Naive B cell (primary cell): ENCODE measurements at regions not wholly inside any gene's neighbourhood (a gene's known extent, or its start where the extent isn't known, plus 50 kb on each side); places are given as distances from the start of the nearest gene placed in this dataset.
"Not testable (repeated sequence)": the region's sequence is repeated elsewhere in the genome, so short reads cannot be mapped to it uniquely, and the experiment has no call there.

Source experiments
- ATAC-seq, 2 donors: fragments of 150-1000 bp; cut with Tn5 transposase; 2 replicates each; pipeline ENCODE4 v1.10.0; 2021; ENCODE audit warnings: low read depth in 2 of 2, mild to moderate bottlenecking in 2 of 2, moderate library complexity in 2 of 2
- DNase-seq: peaks from one replicate; pipeline ENCODE4 v3.0.0; 2022
- H3K27ac Mint-ChIP-seq, 6 donors: one replicate each; pipeline ENCODE4 v1.8.0; 2020 to 2022; ENCODE audit warnings: mild to moderate bottlenecking in 6 of 6, mixed read lengths in 6 of 6, moderate library complexity in 5 of 6, inconsistent platforms in 2 of 6
- H3K27me3 Mint-ChIP-seq, 3 donors: one replicate each; pipeline ENCODE4 v1.8.0; 2021 to 2022; ENCODE audit warnings: mixed read lengths in 3 of 3, mild to moderate bottlenecking in 1 of 3
- H3K36me3 Mint-ChIP-seq, 2 donors: one replicate each; pipeline ENCODE4 v1.8.0; 2020 to 2022; ENCODE audit warnings: mixed read lengths in 2 of 2, inconsistent platforms in 1 of 2, mild to moderate bottlenecking in 1 of 2
- H3K4me1 Mint-ChIP-seq, 3 donors: one replicate each; pipeline ENCODE4 v1.8.0; 2020 to 2022; ENCODE audit warnings: mixed read lengths in 3 of 3, inconsistent platforms in 1 of 3, mild to moderate bottlenecking in 1 of 3, moderate library complexity in 1 of 3
- H3K4me3 Mint-ChIP-seq, 8 donors: one replicate each; pipeline ENCODE4 v1.8.0; 2020 to 2022; ENCODE audit warnings: mild to moderate bottlenecking in 8 of 8, mixed read lengths in 8 of 8, moderate library complexity in 8 of 8, inconsistent platforms in 2 of 8
- H3K9me3 Mint-ChIP-seq, 7 donors: one replicate each; pipeline ENCODE4 v1.8.0; 2020 to 2022; ENCODE audit warnings: mixed read lengths in 7 of 7, mild to moderate bottlenecking in 5 of 7, inconsistent platforms in 2 of 7, moderate library complexity in 1 of 7

DNA sequence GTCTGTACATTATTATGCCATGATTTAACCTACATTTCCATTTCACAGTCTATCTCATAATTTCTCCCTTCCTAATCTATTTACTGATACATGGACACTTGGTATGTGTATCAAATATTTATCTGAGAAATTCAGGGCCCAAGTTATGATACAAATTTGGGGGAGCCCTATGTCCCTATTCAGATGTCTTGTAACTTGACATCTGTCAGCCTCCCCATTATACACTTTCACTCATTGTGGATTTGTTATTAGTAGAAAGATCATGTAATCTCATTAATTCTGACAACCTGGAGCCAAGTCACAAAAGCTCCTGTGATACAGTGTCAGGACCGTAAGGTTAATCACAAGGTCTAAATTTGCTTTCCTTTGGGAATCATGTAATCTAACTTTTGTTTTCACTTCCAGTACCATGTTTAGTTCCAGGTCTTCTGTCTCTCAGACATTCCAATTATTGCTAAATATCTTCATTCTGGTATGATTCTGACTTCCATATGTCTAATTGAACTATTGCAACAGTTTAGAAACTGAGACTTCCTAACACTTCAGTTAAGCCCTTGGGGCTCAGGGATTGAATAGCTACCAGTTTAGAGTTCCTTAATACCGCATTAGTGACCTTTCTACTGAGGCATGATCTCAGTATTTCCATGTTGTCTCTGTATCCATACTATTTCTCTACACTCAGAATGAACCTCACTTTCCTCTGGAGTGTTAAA lies 182.9 kb upstream of the NUDT12 start:
- Mint-ChIP-seq H3K27me3 (no peaks in the 10 kb centered on the region), H3K9me3 (peaks cover 0 to 3% (median 0%) of the 10 kb centered on the region in 7 donors), H3K27ac (no peak overlapping the region), H3K4me3 (no peak overlapping the region), H3K4me1 (no peaks in the 10 kb centered on the region), H3K36me3 (no peaks in the 10 kb centered on the region)
- ATAC-seq (no peak), DNase-seq (no peak)

DNA sequence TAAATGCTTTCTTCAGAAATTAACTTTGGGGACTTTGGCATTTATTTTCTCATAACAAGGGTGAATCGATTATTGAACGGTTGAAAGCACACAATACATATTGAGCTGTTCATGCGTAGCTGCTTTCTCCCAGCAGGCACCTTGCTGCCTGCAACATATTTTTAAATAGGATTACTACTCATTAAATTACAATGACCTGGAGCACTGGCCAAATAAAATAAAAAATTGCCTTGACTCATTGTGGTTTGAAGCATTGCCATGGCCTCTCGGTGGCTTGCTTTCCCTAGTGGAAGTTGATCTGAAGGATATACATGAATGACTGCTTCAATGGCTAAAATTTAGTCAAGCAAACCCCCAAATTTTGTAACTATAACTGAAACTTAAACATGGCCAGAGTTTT lies 181.6 kb upstream of the NUDT12 start:
- Mint-ChIP-seq H3K36me3 (no peaks in the 10 kb centered on the region), H3K4me1 (no peaks in the 10 kb centered on the region)
- ATAC-seq, result no peak

GRCh38 chr5:103743421-103743820 lies 180.8 kb upstream of the NUDT12 start:
- no peak overlapping the region for H3K27ac Mint-ChIP-seq
- no peak for ATAC-seq
- H3K36me3 Mint-ChIP-seq, result no peaks in the 10 kb centered on the region

More for the DNA sequence above, 181.6 kb upstream of the NUDT12 start:
- Mint-ChIP-seq H3K4me3 (no peak overlapping the region), H3K27me3 (no peaks in the 10 kb centered on the region), H3K27ac (no peak overlapping the region), H3K9me3 (peaks cover 0 to 4% (median 0%) of the 10 kb centered on the region in 7 donors)
- no peak for DNase-seq

GRCh38 chr5:103741984-103742383 lies 179.4 kb upstream of the NUDT12 start:
- no peaks in the 10 kb centered on the region for H3K4me1 Mint-ChIP-seq
- no peaks in the 10 kb centered on the region for H3K36me3 Mint-ChIP-seq
- H3K27me3 Mint-ChIP-seq, result no peaks in the 10 kb centered on the region
- H3K27ac Mint-ChIP-seq, result no peak overlapping the region
- ATAC-seq, result no peak
- peaks cover 0 to 6% (median 0%) of the 10 kb centered on the region in 7 donors for H3K9me3 Mint-ChIP-seq
- DNase-seq, result no peak
- no peak overlapping the region for H3K4me3 Mint-ChIP-seq

More at GRCh38 chr5:103743421-103743820, 180.8 kb upstream of the NUDT12 start:
- Mint-ChIP-seq H3K27me3 (no peaks in the 10 kb centered on the region), H3K4me3 (no peak overlapping the region), H3K9me3 (peaks cover 0 to 4% (median 0%) of the 10 kb centered on the region in 7 donors), H3K4me1 (no peaks in the 10 kb centered on the region)
- DNase-seq, result no peak

DNA sequence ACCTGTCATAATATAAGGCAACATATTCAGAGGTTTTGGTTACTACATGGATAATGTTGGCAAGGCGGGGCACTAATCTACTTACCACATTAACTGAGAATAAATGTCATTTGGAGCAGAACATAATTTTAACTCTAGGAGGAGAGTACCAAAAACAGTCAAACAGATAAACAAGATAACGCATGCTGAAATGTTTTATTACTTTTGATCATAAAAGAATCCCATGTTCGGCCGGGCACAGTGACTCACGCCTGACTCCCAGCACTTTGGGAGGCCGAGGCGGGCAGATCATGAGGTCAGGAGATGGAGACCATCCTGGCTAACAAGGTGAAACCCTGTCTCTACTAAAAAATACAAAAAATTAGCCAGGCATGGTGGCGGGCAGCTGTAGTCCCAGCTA lies 173.8 kb upstream of the NUDT12 start:
- H3K27me3 Mint-ChIP-seq, DNase-seq, H3K27ac Mint-ChIP-seq, ATAC-seq, H3K4me1 Mint-ChIP-seq, H3K9me3 Mint-ChIP-seq, H3K4me3 Mint-ChIP-seq, H3K36me3 Mint-ChIP-seq: not testable (repeated sequence)

DNA sequence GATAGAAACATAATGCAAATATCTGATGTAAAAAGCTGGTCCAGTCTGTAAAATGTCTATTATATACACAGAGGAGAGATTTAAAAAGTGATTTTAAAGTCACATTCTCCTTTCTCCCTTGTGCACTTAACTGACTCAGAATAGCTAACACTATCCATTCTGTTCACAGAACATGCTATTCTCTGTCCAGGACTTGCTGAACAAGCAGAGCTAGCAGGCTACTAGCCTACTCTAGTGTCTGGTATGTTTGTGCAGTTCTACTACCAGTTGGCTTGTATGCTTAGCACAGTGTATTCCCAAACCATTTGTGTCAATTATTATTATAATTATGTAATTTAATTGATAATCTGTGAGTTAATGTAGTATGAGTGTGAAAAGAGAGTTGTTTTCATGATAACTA lies 161.7 kb upstream of the NUDT12 start:
- H3K27ac Mint-ChIP-seq, result no peak overlapping the region
- H3K9me3 Mint-ChIP-seq, result peaks cover 9 to 35% (median 11%) of the 10 kb centered on the region in 7 donors
- H3K27me3 Mint-ChIP-seq, result no peaks in the 10 kb centered on the region
- H3K4me3 Mint-ChIP-seq, result no peak overlapping the region
- ATAC-seq (no peak), DNase-seq (no peak)
- H3K4me1 Mint-ChIP-seq, result no peaks in the 10 kb centered on the region
- H3K36me3 Mint-ChIP-seq, result no peaks in the 10 kb centered on the region

- Mint-ChIP-seq H3K4me1 (no peaks in the 10 kb centered on the region), H3K27me3 (no peaks in the 10 kb centered on the region), H3K4me3 (no peak overlapping the region), H3K36me3 (no peaks in the 10 kb centered on the region), H3K9me3 (peaks cover 9 to 39% (median 16%) of the 10 kb centered on the region in 7 donors), H3K27ac (no peak overlapping the region)
- DNase-seq (no peak), ATAC-seq (no peak)
These were observed 158.6 kb upstream of the NUDT12 start for GRCh38 chr5:103721183-103721582.

- no peak overlapping the region for H3K27ac Mint-ChIP-seq
These were observed 155.5 kb upstream of the NUDT12 start for GRCh38 chr5:103718108-103718507.

GRCh38 chr5:103708601-103709000 lies 146.0 kb upstream of the NUDT12 start:
- no peaks in the 10 kb centered on the region for H3K36me3 Mint-ChIP-seq
- ATAC-seq (no peak), DNase-seq (no peak)
- H3K4me3 Mint-ChIP-seq, result no peak overlapping the region
- H3K9me3 Mint-ChIP-seq, result peaks cover 0 to 3% (median 0%) of the 10 kb centered on the region in 7 donors
- H3K4me1 Mint-ChIP-seq, result no peaks in the 10 kb centered on the region
- H3K27me3 Mint-ChIP-seq, result no peaks in the 10 kb centered on the region
- no peak overlapping the region for H3K27ac Mint-ChIP-seq

More at GRCh38 chr5:103718108-103718507, 155.5 kb upstream of the NUDT12 start:
- Mint-ChIP-seq H3K4me3 (no peak overlapping the region), H3K36me3 (no peaks in the 10 kb centered on the region), H3K27me3 (no peaks in the 10 kb centered on the region), H3K4me1 (no peaks in the 10 kb centered on the region), H3K9me3 (peaks cover 5 to 29% (median 15%) of the 10 kb centered on the region in 7 donors)
- DNase-seq (no peak), ATAC-seq (no peak)

DNA sequence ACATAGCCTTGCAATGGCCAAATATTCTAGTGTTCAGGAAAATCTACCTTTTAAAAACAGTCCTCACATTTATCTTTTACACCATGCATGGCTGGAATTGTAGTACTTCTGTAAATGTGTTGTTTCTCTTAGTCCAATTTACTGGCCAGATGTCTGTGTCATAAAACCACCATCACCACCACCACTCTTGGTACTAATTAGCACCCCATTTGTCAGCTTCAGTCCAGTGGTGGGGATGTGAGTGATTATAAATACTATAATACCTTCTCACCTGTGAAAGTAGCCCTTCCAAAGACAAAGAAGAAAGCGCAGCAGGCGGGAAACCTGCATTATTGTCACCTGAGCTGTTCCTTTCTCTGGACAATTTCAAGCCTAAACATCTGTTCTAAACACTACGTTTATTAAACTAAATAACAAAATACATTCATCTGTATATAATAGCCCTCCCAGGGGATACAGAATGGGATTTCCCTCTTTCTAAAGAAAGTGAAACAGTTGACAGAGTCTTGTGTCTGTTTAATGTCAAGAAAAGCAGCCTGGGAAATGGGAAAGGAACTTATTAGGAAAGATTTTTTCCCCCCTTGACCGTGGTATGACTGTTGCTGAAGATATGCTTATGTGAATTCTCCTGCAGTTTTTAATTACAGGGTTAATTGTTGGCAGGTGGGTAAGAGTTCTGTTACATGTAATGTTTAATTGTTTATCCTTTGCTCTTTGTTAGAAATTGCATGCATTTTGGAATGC lies 144.5 kb upstream of the NUDT12 start:
- DNase-seq, result no peak
- H3K27me3 Mint-ChIP-seq, result no peaks in the 10 kb centered on the region
- no peaks in the 10 kb centered on the region for H3K36me3 Mint-ChIP-seq
- no peak for ATAC-seq
- no peaks in the 10 kb centered on the region for H3K4me1 Mint-ChIP-seq
- peaks cover 0 to 7% (median 0%) of the 10 kb centered on the region in 7 donors for H3K9me3 Mint-ChIP-seq
- no peak overlapping the region for H3K27ac Mint-ChIP-seq
- H3K4me3 Mint-ChIP-seq, result no peak overlapping the region

DNA sequence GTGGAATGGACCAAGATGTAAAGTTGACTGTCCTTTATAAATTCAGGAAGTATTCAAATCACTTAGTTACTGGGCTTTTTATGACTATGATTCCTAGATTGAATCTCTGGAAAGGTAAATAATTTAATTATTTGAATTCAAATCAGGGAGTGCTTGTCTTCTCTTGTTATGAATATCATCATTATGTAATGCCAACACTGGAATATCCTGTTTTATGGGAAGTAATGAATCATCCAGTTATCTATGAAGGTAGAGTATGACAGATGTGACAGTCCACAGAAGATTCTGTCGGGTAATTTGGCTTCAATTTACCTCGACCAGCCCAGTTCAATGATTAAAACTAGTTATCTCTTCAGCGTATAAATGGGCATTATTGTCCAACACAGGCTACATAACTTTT lies 141.0 kb upstream of the NUDT12 start:
- H3K4me3 Mint-ChIP-seq, result no peak overlapping the region
- H3K36me3 Mint-ChIP-seq, result no peaks in the 10 kb centered on the region
- peaks cover 0 to 7% (median 3%) of the 10 kb centered on the region in 7 donors for H3K9me3 Mint-ChIP-seq
- no peaks in the 10 kb centered on the region for H3K4me1 Mint-ChIP-seq
- no peaks in the 10 kb centered on the region for H3K27me3 Mint-ChIP-seq
- no peak for DNase-seq
- ATAC-seq, result no peak
- no peak overlapping the region for H3K27ac Mint-ChIP-seq

DNA sequence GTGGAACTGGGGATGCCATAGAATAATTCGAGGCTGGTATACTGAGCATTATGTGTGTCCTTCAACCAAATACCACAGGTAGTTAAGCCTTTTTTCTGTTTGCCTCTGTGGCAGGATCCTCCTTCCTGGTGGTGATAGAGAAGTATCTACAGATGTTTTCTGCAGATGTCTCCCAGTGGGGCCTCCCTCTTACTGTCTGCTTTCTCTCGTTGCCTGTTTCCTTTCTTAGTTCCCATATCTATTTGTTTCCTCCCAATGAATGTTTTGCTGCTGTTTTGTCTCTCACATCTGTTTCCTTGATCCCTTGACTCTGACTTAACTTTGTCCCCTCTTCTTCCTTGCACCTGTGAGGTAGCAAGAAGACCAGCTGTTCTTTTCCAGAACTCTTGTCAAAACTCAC lies 130.9 kb upstream of the NUDT12 start:
- Mint-ChIP-seq H3K36me3 (no peaks in the 10 kb centered on the region), H3K27ac (no peak overlapping the region), H3K4me3 (no peak overlapping the region), H3K9me3 (peaks cover 0 to 3% (median 0%) of the 10 kb centered on the region in 7 donors), H3K27me3 (no peaks in the 10 kb centered on the region), H3K4me1 (peaks cover 0 to 5% (median 0%) of the 10 kb centered on the region in 3 donors)
- ATAC-seq (no peak), DNase-seq (no peak)

DNA sequence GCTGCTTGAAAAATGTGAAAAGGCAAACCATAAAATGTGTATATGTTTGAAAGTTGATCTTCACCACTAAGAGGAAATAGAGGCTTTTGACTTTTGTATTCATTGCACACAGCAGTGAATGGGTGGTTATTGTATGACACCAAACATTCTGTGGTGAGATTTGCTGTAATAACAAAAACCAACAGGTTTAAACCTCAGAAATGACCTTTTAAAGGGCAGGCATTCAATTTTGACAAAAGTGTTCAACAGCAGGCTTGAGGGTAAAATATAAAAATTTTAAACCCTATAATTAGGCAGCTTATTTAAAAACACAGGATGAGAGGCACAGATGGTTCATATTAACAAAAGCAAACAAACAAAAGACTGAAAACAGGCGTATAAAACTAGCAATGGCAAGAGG lies 128.1 kb upstream of the NUDT12 start:
- DNase-seq (no peak), ATAC-seq (no peak)
- H3K27ac Mint-ChIP-seq, result no peak overlapping the region
- H3K9me3 Mint-ChIP-seq, result peaks cover 0 to 6% (median 0%) of the 10 kb centered on the region in 7 donors
- no peaks in the 10 kb centered on the region for H3K27me3 Mint-ChIP-seq
- no peaks in the 10 kb centered on the region for H3K36me3 Mint-ChIP-seq
- H3K4me3 Mint-ChIP-seq, result no peak overlapping the region
- H3K4me1 Mint-ChIP-seq, result peaks cover 0 to 5% (median 0%) of the 10 kb centered on the region in 3 donors

- H3K27ac Mint-ChIP-seq, result no peak overlapping the region
- H3K4me1 Mint-ChIP-seq, result no peaks in the 10 kb centered on the region
- H3K9me3 Mint-ChIP-seq, result peaks cover 0 to 9% (median 0%) of the 10 kb centered on the region in 7 donors
- no peaks in the 10 kb centered on the region for H3K36me3 Mint-ChIP-seq
- no peak overlapping the region for H3K4me3 Mint-ChIP-seq
- no peaks in the 10 kb centered on the region for H3K27me3 Mint-ChIP-seq
- ATAC-seq, result no peak
- DNase-seq, result no peak
These were observed 117.3 kb upstream of the NUDT12 start for GRCh38 chr5:103679873-103680272.
